ENCODE measurements at regions not wholly inside any gene's neighbourhood (a gene's known extent, or its start where the extent isn't known, plus 50 kb on each side); places are given as distances from the start of the nearest gene placed in this dataset.

GRCh38 chr4:117678861-117679260 lies 355.4 kb upstream of the NDST3 start:
- TF ChIP-seq CTCF (IDR thresholded peaks at IDR 0.05; ENCODE audit: insufficient read depth, low read length) (no peak), POLR2AphosphoS5 (IDR thresholded peaks at IDR 0.05; ENCODE audit: low read depth) (no peak), SPI1 (IDR thresholded peaks at IDR 0.05; ENCODE audit: borderline replicate concordance, low read depth) (no peak), GABPA (IDR thresholded peaks at IDR 0.05; ENCODE audit: low read depth) (no peak)
- TF ChIP-seq, protein P1, sequence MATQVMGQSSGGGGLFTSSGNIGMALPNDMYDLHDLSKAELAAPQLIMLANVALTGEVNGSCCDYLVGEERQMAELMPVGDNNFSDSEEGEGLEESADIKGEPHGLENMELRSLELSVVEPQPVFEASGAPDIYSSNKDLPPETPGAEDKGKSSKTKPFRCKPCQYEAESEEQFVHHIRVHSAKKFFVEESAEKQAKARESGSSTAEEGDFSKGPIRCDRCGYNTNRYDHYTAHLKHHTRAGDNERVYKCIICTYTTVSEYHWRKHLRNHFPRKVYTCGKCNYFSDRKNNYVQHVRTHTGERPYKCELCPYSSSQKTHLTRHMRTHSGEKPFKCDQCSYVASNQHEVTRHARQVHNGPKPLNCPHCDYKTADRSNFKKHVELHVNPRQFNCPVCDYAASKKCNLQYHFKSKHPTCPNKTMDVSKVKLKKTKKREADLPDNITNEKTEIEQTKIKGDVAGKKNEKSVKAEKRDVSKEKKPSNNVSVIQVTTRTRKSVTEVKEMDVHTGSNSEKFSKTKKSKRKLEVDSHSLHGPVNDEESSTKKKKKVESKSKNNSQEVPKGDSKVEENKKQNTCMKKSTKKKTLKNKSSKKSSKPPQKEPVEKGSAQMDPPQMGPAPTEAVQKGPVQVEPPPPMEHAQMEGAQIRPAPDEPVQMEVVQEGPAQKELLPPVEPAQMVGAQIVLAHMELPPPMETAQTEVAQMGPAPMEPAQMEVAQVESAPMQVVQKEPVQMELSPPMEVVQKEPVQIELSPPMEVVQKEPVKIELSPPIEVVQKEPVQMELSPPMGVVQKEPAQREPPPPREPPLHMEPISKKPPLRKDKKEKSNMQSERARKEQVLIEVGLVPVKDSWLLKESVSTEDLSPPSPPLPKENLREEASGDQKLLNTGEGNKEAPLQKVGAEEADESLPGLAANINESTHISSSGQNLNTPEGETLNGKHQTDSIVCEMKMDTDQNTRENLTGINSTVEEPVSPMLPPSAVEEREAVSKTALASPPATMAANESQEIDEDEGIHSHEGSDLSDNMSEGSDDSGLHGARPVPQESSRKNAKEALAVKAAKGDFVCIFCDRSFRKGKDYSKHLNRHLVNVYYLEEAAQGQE (IDR thresholded peaks at IDR 0.05; ENCODE audit: insufficient replicate concordance, low read depth) = no peak
